ENCODE measurements at regions not wholly inside any gene's neighbourhood (a gene's known extent, or its start where the extent isn't known, plus 50 kb on each side); places are given as distances from the start of the nearest gene placed in this dataset.

DNA sequence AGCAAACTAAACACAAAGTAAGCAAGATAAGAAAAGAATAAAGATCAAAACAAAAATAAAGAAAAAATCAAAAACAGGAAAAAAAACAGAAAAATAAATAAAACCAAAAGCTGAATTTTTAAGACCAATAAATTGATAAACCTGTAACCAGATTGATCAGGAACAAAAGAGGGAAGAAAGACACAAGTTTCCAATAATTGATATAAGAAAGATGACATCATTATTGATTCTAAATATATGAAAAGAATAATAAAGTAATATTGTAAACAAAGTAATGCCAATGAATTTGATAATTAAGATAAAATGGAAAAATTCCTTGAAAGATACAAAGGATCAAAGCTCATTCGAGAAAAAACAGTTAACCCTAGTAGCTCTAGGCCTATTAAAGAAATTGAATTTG lies 394.6 kb upstream of the LRATD1 start:
- Mint-ChIP-seq H3K27me3 (ENCODE audit: insufficient read depth, low read depth, poor library complexity) (peaks cover 2% of the 10 kb centered on the region), H3K4me3 (no peak overlapping the region), H3K4me1 (peaks cover 17% of the 10 kb centered on the region), H3K9me3 (no peaks in the 10 kb centered on the region; the same call in 2 of the 3 replicates), H3K36me3 (ENCODE audit: low read depth) (peaks cover 5% of the 10 kb centered on the region; the same call in 1 of the 3 replicates), H3K27ac (no peak overlapping the region)
- ATAC-seq (no peak), DNase-seq (ENCODE audit: low spot score) (no peak)
- TF ChIP-seq STAT1 (IDR thresholded peaks at IDR 0.05; ENCODE audit: unreplicated experiment), result no peak
- no peak for TF ChIP-seq ZNF114 (CRISPR knock-in tag; IDR thresholded peaks at IDR 0.05)
- TF ChIP-seq JUNB (IDR thresholded peaks at IDR 0.05; ENCODE audit: unreplicated experiment), result no peak
- TF ChIP-seq CREB1 (CRISPR knock-in tag; IDR thresholded peaks at IDR 0.05; ENCODE audit: low read depth), result no peak
- TF ChIP-seq POLR2AphosphoS5 (IDR thresholded peaks at IDR 0.05; ENCODE audit: low read depth), result no peak
- TF ChIP-seq ZNF331 (CRISPR knock-in tag; IDR thresholded peaks at IDR 0.05; ENCODE audit: low read depth), result no peak
- no peak for TF ChIP-seq NANOG (IDR thresholded peaks at IDR 0.05; ENCODE audit: borderline replicate concordance)
- TF ChIP-seq, protein P1, sequence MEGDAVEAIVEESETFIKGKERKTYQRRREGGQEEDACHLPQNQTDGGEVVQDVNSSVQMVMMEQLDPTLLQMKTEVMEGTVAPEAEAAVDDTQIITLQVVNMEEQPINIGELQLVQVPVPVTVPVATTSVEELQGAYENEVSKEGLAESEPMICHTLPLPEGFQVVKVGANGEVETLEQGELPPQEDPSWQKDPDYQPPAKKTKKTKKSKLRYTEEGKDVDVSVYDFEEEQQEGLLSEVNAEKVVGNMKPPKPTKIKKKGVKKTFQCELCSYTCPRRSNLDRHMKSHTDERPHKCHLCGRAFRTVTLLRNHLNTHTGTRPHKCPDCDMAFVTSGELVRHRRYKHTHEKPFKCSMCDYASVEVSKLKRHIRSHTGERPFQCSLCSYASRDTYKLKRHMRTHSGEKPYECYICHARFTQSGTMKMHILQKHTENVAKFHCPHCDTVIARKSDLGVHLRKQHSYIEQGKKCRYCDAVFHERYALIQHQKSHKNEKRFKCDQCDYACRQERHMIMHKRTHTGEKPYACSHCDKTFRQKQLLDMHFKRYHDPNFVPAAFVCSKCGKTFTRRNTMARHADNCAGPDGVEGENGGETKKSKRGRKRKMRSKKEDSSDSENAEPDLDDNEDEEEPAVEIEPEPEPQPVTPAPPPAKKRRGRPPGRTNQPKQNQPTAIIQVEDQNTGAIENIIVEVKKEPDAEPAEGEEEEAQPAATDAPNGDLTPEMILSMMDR (conservative IDR thresholded peaks at IDR 0.05; ENCODE audit: low read depth in 2 of 2), result no peak
- no peak for TF ChIP-seq EZH2phosphoT487 (IDR thresholded peaks at IDR 0.05; ENCODE audit: unreplicated experiment)
- TF ChIP-seq, protein P2, sequence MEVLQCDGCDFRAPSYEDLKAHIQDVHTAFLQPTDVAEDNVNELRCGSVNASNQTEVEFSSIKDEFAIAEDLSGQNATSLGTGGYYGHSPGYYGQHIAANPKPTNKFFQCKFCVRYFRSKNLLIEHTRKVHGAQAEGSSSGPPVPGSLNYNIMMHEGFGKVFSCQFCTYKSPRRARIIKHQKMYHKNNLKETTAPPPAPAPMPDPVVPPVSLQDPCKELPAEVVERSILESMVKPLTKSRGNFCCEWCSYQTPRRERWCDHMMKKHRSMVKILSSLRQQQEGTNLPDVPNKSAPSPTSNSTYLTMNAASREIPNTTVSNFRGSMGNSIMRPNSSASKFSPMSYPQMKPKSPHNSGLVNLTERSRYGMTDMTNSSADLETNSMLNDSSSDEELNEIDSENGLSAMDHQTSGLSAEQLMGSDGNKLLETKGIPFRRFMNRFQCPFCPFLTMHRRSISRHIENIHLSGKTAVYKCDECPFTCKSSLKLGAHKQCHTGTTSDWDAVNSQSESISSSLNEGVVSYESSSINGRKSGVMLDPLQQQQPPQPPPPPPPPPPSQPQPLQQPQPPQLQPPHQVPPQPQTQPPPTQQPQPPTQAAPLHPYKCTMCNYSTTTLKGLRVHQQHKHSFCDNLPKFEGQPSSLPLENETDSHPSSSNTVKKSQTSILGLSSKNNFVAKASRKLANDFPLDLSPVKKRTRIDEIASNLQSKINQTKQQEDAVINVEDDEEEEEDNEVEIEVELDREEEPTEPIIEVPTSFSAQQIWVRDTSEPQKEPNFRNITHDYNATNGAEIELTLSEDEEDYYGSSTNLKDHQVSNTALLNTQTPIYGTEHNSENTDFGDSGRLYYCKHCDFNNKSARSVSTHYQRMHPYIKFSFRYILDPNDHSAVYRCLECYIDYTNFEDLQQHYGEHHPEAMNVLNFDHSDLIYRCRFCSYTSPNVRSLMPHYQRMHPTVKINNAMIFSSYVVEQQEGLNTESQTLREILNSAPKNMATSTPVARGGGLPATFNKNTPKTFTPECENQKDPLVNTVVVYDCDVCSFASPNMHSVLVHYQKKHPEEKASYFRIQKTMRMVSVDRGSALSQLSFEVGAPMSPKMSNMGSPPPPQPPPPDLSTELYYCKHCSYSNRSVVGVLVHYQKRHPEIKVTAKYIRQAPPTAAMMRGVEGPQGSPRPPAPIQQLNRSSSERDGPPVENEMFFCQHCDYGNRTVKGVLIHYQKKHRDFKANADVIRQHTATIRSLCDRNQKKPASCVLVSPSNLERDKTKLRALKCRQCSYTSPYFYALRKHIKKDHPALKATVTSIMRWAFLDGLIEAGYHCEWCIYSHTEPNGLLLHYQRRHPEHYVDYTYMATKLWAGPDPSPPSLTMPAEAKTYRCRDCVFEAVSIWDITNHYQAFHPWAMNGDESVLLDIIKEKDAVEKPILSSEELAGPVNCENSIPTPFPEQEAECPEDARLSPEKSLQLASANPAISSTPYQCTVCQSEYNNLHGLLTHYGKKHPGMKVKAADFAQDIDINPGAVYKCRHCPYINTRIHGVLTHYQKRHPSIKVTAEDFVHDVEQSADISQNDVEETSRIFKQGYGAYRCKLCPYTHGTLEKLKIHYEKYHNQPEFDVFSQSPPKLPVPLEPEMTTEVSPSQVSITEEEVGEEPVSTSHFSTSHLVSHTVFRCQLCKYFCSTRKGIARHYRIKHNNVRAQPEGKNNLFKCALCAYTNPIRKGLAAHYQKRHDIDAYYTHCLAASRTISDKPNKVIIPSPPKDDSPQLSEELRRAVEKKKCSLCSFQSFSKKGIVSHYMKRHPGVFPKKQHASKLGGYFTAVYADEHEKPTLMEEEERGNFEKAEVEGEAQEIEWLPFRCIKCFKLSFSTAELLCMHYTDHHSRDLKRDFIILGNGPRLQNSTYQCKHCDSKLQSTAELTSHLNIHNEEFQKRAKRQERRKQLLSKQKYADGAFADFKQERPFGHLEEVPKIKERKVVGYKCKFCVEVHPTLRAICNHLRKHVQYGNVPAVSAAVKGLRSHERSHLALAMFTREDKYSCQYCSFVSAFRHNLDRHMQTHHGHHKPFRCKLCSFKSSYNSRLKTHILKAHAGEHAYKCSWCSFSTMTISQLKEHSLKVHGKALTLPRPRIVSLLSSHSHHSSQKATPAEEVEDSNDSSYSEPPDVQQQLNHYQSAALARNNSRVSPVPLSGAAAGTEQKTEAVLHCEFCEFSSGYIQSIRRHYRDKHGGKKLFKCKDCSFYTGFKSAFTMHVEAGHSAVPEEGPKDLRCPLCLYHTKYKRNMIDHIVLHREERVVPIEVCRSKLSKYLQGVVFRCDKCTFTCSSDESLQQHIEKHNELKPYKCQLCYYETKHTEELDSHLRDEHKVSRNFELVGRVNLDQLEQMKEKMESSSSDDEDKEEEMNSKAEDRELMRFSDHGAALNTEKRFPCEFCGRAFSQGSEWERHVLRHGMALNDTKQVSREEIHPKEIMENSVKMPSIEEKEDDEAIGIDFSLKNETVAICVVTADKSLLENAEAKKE (CRISPR knock-in tag; IDR thresholded peaks at IDR 0.05), result no peak
- TF ChIP-seq, protein P3, sequence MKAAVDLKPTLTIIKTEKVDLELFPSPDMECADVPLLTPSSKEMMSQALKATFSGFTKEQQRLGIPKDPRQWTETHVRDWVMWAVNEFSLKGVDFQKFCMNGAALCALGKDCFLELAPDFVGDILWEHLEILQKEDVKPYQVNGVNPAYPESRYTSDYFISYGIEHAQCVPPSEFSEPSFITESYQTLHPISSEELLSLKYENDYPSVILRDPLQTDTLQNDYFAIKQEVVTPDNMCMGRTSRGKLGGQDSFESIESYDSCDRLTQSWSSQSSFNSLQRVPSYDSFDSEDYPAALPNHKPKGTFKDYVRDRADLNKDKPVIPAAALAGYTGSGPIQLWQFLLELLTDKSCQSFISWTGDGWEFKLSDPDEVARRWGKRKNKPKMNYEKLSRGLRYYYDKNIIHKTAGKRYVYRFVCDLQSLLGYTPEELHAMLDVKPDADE (IDR thresholded peaks at IDR 0.05), result no peak
- TF ChIP-seq, protein P4, sequence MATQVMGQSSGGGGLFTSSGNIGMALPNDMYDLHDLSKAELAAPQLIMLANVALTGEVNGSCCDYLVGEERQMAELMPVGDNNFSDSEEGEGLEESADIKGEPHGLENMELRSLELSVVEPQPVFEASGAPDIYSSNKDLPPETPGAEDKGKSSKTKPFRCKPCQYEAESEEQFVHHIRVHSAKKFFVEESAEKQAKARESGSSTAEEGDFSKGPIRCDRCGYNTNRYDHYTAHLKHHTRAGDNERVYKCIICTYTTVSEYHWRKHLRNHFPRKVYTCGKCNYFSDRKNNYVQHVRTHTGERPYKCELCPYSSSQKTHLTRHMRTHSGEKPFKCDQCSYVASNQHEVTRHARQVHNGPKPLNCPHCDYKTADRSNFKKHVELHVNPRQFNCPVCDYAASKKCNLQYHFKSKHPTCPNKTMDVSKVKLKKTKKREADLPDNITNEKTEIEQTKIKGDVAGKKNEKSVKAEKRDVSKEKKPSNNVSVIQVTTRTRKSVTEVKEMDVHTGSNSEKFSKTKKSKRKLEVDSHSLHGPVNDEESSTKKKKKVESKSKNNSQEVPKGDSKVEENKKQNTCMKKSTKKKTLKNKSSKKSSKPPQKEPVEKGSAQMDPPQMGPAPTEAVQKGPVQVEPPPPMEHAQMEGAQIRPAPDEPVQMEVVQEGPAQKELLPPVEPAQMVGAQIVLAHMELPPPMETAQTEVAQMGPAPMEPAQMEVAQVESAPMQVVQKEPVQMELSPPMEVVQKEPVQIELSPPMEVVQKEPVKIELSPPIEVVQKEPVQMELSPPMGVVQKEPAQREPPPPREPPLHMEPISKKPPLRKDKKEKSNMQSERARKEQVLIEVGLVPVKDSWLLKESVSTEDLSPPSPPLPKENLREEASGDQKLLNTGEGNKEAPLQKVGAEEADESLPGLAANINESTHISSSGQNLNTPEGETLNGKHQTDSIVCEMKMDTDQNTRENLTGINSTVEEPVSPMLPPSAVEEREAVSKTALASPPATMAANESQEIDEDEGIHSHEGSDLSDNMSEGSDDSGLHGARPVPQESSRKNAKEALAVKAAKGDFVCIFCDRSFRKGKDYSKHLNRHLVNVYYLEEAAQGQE (IDR thresholded peaks at IDR 0.05; ENCODE audit: unreplicated experiment), result no peak
- no peak for TF ChIP-seq EZH2 (IDR thresholded peaks at IDR 0.05; ENCODE audit: low read depth, unreplicated experiment)
- Histone ChIP-seq H3K36me3 (ENCODE audit: insufficient read depth) (0 out of 2 replicates have a peak, but pooled peaks cover 4% of the 10 kb centered on the region), H3F3A (replicated peaks; ENCODE audit: low read depth) (no peaks in the 10 kb centered on the region), H3K4me2 (no peak overlapping the region), H3K27me3 (ENCODE audit: insufficient read depth) (no peaks in the 10 kb centered on the region), H3K4me1 (ENCODE audit: insufficient read depth) (peaks cover 39% of the 10 kb centered on the region), H3K27ac (ENCODE audit: low read depth) (no peak overlapping the region), H4K20me1 (replicated peaks; ENCODE audit: insufficient read depth) (no peaks in the 10 kb centered on the region), H3K4me3 (no peak overlapping the region), H2AFZ (no peak overlapping the region), H3K79me2 (replicated peaks; ENCODE audit: insufficient read depth) (no peaks in the 10 kb centered on the region), H3K9me2 (ENCODE audit: insufficient read depth) (peaks cover 7% of the 10 kb centered on the region; the same call in 1 of the 2 replicates)
